GM18502 (cell line): ENCODE measurements at regions not wholly inside any gene's neighbourhood (a gene's known extent, or its start where the extent isn't known, plus 50 kb on each side); places are given as distances from the start of the nearest gene placed in this dataset.

Experiments
- ATAC-seq: cut with Tn5 transposase; IDR thresholded peaks from one replicate; pipeline ENCODE4 v1.9.1; 2021; ENCODE audit warnings: mild to moderate bottlenecking; ENCODE audit not compliant: unreplicated experiment, poor library complexity

GRCh38 chr15:62880278-62880677, 162.3 kb upstream of the TPM1 start:
- no peak for ATAC-seq

GRCh38 chr15:62881056-62881455, 161.5 kb upstream of the TPM1 start:
- ATAC-seq, result no peak

DNA sequence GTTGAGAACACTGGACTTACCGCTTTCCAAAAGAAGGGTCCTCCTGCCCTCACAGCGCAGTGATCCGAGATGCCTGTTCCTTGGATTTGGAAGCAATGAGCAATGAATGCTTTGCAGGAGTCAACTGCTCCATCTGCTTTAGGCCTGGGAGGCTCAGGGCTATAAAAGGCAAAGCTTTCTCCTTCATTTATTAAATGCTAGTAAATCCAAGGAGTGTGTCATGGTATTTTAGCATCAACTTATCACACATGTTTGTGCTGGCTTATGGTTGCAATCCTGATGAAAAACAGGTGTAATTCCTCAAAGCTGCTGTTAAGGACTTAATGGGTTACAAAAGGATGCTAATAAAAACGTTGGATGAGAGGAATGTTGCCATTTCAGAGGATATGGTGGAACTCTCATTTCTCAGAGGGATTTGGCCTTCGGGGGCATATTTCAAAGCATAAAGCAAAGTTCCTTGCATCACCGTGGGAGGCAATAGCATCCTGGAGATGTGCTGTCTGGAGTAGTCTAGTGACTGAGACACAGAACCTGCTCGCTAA, 158.5 kb upstream of the TPM1 start:
- ATAC-seq, result no peak

DNA sequence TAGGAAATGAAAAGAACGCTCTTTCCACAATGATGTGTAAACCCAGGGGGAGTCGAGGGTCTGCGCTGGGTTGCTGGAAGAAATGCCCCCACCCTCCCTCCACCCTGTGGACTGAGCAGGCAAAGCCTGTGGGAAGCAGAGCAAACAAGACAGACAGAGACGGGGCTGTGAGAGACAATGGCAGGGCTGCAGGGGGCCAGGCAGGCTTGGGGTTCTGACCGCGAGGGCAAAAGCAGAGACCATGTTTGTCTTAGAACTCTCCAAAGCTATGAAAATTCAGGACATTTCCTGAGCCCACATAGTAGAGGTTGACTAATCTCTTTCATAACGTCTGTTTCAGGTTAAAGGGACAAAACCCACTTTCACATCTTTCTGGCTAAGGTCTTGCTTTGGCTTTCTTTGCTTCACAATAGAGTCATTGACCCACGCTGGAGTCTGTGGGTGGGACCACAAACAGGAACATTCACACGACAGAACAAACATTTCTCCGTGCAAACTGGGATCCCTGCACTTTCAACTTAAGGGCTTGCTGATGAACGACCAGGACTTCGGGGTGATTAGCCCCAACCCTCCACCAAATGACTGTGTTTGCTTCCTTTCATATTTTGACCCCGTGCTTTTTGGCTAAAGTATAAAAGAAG, 156.0 kb upstream of the TPM1 start:
- ATAC-seq, result no peak

DNA sequence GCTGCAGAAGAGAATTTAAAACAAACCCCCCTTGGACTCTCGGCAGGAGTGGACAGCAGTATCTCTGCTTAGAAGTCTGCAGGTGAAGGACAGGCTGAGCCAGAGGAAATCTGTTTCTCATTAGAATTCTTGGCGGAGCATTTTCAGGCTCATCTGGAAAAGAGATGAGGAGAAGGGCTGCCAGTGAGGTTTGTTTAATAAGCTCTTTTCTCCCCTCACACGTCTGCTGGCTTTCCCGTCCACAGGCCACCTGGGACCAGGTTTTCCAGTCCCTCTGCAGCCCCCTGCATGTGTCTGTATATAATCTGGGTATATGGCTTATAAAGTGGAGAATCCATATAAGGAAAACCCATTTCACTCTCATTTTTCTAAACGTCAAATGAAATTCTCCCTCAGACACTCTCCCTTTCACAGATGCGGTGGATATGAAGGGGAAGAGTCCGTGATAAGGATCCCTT, 155.4 kb upstream of the TPM1 start:
- no peak for ATAC-seq

- no peak for ATAC-seq
Observed at GRCh38 chr15:62888623-62889022, 153.9 kb upstream of the TPM1 start.

DNA sequence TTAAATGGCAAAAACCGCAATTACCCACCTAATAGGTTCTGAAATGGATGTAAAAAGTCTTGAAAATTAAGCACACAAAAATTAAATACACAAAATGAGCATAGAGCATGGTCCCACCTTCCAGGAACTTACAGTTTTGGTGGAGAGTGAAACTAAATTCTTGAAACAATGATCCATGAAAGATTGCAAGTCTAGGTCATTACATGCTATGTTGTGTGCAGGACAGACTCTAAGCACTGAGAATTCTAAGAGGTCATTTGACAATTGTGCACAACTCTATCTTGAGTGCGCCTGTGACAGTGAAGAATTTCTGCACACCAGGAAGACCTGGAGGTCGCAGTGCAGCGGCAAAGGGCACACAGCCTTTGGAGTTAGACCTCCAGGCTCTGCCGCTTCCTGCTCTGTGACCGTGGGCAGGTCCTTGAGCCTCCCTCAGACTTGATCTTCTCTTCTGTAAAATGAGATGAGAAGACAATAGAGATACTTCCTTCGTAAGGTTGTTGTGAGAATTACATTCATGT, 153.3 kb upstream of the TPM1 start:
- ATAC-seq, result no peak

DNA sequence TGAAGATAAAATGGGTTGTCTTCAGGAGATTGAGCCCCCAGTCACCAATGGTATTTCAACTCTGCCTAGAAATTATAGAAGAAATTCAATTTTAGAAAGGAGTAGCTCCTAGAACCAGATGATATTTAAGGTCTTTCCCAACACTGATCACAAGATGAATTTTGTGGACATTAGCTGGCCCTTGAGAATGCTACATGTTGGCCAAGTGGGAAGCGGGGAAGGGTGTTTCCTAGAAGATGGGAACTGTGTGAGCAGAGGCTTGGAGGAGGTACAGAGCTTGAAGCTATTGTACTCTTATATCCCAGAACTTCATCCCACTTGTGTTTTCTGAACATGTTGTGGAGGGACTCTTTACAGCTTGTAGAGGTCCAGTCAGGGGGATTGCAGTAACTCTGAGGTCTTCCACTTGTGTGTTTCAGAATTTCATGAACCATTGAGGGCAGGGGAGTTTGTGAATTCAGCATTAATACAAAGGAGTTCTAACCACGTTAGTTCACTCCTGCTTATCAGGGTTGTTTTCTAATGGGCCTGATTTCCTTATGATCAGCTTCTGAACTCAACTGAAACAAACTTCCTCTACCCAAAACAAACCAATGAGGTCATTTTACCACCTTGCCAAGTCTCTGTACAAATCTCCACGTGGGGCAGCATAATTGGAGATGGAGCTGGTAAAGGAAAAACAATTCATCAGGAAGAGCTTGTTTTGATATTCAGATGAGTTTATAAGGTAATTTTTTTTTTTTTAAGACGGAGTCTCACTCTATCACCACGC, 152.6 kb upstream of the TPM1 start:
- ATAC-seq, result no peak

- no peak for ATAC-seq
Observed at GRCh38 chr15:62894322-62895085, 148.0 kb upstream of the TPM1 start.

GRCh38 chr15:62895139-62895866, 147.2 kb upstream of the TPM1 start:
- no peak for ATAC-seq

DNA sequence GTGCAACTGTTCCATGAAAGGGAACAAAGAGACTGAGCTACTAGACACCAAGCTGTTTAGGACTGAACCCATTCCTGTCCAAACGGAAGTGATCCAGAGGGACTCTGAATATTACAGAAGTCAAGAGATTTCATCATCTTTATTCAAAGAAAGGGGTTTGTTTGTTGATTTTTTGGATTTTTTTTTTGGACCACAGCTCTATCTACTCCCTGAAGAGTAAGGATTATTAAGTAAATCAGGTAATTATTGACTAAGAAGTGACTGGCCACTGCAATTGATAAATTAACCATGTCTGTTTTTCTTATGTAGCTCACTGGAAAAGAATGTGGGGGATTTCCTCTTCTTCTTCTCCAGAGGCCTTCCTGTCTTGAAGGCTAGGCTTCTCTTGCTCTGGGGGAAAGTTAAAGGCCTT, 146.6 kb upstream of the TPM1 start:
- no peak for ATAC-seq

- no peak for ATAC-seq
Observed at GRCh38 chr15:62896380-62896866, 146.1 kb upstream of the TPM1 start.

DNA sequence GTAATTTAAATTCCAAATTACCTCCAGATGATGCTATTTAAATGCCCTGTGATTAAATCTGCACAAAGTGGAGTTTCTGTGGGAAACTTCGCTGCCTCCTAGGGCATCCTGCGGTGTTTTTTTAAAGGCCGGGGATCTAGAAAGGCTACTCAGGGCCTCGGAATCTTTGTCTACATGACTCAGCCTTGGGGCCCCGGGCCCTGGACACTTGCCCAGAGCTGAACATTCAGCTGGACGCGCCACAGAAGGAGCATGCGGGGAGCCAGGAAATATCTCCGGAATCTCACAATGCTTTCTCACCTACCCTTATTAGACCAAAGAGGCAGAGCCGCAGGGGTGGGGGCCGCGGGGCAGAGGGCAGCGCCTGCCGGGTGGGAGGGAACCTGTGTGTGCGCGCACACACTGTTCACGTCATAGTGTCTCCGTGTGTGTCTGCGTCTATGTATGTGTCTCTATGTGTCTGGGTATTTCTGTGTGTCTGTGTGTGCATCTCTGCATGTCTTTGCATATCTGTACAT, 145.5 kb upstream of the TPM1 start:
- ATAC-seq, result no peak

- no peak for ATAC-seq
Observed at GRCh38 chr15:62897634-62898033, 144.9 kb upstream of the TPM1 start.

- no peak for ATAC-seq
Observed at GRCh38 chr15:62899090-62899493, 143.5 kb upstream of the TPM1 start.

GRCh38 chr15:62900071-62900802, 142.3 kb upstream of the TPM1 start:
- no peak for ATAC-seq

GRCh38 chr15:62901087-62901486, 141.5 kb upstream of the TPM1 start:
- no peak for ATAC-seq

GRCh38 chr15:62901909-62902546, 140.5 kb upstream of the TPM1 start:
- no peak for ATAC-seq

GRCh38 chr15:62902821-62903220, 139.7 kb upstream of the TPM1 start:
- no peak for ATAC-seq
